ENCODE measurements at regions not wholly inside any gene's neighbourhood (a gene's known extent, or its start where the extent isn't known, plus 50 kb on each side); places are given as distances from the start of the nearest gene placed in this dataset.

GRCh38 chr16:9374061-9374460 is 282.6 kb downstream of the HAPSTR1 start:
- no peak for DNase-seq (ENCODE audit: low spot score)

DNA sequence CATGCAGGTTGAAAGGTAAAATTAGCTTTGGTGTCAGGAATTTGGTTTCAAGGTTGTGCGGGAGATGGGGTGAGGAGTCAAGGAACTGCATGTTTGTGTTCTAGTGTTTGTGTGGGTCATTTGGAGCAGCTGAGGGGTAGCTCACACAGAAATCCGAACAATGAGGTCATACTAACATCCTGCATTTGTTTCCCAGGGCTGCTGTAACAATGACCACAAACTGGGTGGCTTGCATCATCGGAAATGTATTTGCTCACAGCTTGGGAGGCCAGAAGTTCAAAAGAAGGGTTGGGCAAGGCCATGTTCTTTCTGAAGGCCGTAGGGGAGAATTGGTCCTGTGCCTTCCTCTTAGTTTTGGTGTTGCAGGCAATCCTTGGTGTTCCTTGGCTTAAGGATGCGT is 287.4 kb downstream of the HAPSTR1 start:
- no peak for DNase-seq (ENCODE audit: low spot score)

GRCh38 chr16:9380221-9380620 is 288.8 kb downstream of the HAPSTR1 start:
- no peak for DNase-seq (ENCODE audit: low spot score)

- DNase-seq (ENCODE audit: low spot score): no peak
Measured at GRCh38 chr16:9381399-9381798, 290.0 kb downstream of the HAPSTR1 start.

GRCh38 chr16:9381905-9382304 is 290.5 kb downstream of the HAPSTR1 start:
- DNase-seq (ENCODE audit: low spot score): no peak

DNA sequence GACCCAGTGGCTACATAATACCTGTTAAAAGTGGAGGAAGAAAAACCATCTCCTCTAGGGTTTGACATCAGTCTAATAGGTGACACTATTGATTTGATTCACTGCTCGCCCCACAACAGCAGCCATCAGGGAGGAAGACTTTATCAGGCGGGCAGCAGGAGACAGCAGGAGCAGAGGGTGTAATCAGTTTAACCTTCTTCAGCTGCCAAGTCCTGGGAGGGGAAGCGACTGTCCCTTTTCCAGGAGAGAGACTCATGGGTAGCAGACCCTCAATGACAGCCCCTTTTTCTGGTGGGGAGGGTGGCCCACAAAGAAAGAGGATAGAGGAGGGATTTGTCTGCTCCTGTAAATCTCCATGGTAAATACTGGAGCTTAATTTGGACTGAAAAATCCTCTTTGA is 291.8 kb downstream of the HAPSTR1 start:
- DNase-seq (ENCODE audit: low spot score): no peak

- DNase-seq (ENCODE audit: low spot score): no peak
Measured at GRCh38 chr16:9384141-9384540, 292.7 kb downstream of the HAPSTR1 start.

GRCh38 chr16:9389543-9390207 is 298.2 kb downstream of the HAPSTR1 start:
- no peak for DNase-seq (ENCODE audit: low spot score)

DNA sequence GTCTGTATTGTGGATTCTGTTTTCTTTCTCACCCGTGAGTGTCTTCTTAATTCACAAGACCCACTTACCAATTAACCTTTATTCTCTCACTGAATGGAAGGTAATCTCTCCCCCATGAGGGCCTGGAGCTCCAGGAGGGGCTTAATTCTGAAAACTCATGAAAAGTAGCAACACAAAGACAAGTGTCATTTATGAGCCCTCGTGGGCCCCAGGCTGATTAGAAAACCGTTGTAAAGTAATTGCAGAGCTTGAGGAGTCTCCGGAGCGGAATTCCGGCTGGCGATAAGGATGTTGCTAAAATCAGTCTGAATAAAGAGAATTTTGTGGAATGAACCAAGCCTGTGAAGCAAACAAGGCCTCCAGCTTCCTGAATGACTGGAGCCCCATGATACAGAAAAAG is 301.5 kb downstream of the HAPSTR1 start:
- no peak for DNase-seq (ENCODE audit: low spot score)

- no peak for DNase-seq (ENCODE audit: low spot score)
Measured at GRCh38 chr16:9393591-9393990, 302.1 kb downstream of the HAPSTR1 start.

DNA sequence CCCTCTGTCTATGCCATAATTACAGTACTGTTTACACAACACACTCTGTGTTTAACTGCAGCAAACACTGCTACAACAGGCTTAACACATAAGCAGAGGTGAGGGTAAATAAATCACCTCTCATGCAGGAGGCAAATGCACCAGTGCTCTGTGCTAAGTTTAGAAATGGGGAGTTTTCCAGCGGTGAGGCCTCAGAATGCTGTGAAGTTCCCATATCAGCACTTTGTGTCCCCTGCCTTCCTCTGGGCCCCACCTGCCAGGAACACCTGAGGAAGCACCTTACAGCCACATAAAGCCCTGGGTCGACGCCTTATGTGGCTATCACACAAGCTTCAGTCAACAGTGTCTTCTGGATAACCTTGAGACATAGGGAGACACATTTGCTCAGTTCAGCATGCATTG is 304.5 kb downstream of the HAPSTR1 start:
- DNase-seq (ENCODE audit: low spot score): no peak

DNA sequence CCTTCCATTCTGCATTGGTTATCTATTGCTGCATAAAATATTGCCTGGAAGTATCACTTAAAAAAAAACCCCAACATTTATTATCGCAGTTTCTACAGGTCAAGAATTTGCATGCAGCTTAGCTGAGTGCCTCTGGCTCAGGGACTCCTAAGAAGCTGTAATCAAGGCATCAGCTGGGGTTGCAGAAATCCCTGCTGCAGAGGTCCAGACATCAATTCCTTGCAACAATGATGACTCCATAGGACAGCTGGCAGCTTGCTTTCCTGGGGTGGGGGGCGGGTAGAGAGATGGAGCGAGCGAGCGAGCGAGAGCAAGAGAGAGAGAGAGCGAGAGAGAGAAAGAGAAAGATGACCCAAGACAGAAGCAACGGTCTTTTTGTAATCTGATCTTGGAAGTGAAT is 308.1 kb downstream of the HAPSTR1 start:
- DNase-seq (ENCODE audit: low spot score): no peak

DNA sequence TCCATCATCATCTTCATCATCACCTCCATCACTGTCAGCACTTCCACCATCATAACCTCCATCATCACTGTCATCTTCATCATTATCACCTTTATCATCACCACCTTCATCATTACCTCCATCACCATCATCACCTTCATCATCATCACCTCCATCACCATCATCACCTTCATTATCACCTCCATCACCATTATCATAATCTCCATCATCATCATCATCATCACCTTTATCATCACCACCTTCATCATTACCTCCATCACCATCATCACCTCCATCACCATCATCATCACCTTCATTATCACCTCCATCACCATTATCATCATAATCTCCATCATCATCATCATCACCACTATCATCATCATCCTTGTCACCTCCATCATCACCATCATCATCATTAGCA is 309.7 kb downstream of the HAPSTR1 start:
- no peak for DNase-seq (ENCODE audit: low spot score)

DNA sequence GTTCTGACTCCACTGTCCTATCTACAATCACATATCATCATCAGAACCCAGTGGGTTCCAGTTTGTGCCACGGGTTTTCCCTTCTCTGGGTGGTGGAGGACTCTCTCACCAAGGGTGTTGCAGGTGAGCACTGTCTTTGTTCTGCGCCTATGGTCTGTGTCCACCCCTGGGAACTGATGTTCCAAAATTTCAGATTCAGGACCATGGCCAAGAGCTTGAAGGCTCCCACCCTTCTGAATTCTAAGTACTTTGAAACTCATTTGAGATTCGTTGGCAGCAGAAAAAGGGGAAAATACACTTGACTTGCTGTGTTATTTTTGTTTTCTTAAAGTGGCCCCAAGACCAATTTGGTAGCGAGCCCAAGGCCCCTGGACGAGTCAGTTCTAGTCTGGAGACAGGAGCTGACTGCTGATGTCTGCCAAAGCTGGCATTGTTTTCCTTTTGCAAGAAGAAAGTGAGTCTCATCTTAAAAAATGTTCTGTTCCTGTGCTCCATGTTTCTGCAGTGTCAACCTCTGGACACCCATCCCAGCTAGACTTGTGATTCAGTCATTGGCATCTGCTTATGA is 310.9 kb downstream of the HAPSTR1 start:
- DNase-seq (ENCODE audit: low spot score): no peak

- no peak for DNase-seq (ENCODE audit: low spot score)
Measured at GRCh38 chr16:9404811-9405210, 313.4 kb downstream of the HAPSTR1 start.

GRCh38 chr16:9406038-9406712 is 314.7 kb downstream of the HAPSTR1 start:
- no peak for DNase-seq (ENCODE audit: low spot score)

DNA sequence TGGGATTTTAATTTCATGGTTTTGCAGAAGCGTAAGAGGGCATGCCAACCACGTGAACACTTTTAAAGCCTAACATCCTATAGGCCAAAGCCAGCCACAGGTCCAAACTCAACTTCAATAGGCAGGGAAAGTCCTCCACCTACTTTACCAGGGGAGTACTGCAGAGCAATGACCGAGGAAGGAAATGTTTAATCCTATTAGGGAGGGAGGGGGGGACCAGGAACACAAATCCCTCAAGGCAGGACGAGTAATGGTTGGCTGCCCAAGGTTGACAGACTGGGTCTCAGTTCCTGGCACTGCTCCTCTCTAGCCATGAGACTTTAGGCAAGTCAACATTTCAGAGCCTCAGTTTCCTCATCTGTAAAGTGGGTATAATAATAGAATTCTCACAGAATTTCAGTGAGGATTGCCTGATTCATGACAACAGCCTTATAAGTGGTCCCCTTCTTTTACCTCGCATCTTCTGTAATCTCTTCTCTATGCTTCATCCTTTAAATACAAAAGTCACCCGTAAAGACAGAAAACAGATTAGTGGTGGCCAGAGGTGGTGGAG is 315.8 kb downstream of the HAPSTR1 start:
- no peak for DNase-seq (ENCODE audit: low spot score)

DNA sequence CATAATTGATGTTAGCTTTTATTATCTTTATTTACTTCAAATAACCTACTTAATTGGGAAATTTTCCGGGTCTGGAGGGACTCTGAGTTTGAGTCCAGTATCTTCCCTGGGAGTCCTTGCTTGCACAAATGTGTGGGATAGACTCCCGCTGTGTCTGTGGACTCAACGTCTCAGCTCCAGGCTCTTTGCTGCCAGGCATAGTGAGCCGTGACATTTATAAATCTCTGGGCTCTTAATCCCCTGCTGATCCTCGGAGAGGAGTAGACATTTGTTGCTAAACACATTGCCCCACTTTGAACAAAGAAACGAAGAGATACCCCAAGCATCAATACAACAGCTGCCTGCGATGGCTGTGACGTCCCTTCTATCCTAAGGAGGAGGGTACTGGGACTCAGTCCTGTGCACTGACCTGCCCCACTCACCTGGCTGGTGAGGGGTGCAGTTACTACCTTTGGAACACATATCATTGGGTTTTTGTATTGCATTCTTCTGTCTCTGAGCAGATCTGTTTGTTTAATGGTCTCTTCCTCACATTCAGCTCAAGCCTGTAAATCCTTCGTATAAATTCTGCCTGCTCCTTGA is 316.9 kb downstream of the HAPSTR1 start:
- DNase-seq (ENCODE audit: low spot score): no peak

DNA sequence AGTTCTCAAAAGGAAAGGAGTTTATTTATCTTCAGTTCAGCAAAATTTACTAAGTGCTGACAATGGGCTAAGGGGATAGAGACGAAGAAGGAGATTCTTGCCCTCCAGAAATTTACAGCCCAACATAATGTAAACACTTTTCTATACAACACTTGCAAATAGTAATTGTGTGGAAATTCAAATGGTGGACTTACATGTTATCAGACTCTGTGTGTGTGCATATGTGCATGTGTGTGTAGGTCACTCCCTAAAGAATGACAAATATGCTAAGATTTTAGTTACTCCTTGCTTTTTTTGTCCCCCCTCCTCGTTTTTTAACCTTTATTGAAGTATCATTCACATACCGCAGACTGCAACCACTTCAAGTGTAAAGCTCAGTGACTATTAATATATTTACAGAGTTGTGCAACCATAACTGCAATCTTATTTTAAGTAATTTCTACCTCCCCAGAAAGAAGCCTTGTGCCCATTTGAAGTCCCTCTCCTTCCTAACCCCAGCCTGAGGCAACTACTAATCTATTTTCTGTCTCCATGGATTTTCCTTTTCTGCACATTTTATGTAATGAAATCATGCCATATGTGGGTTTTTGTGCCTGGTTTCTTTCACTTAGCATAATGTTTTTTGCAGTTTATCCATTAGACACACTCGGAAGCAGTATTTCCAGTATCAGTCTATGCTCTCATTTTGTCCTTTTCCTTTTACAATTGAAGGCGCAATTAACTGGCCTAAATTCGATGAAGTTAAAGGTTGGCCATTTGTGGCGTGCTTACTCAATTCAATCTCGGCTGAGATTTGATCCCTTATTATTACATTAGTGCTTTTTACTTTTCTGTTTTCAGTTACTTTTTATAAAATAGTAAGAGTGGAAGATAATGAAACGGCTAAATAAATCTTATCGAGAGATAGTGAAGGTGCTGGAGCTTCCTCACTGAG is 318.4 kb downstream of the HAPSTR1 start:
- no peak for DNase-seq (ENCODE audit: low spot score)

DNA sequence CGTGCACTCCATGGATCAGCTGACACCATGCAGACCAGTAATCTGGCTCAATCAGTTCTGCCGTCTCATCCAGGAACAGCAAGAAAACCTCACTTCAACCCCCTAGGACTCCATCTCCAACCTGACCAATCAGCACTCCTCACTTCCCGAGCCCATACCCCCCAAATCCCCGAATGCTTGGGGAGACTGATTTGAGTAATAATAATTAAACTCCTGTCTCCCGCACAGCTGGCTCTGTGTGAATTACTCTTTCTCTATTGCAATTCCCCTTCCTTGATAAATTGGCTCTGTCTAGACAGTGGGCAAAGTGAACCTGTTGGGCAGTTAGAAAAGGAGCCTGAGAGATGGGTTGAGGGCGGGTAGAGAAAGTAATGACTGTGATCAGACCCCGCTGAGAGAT is 320.0 kb downstream of the HAPSTR1 start:
- DNase-seq (ENCODE audit: low spot score): no peak

DNA sequence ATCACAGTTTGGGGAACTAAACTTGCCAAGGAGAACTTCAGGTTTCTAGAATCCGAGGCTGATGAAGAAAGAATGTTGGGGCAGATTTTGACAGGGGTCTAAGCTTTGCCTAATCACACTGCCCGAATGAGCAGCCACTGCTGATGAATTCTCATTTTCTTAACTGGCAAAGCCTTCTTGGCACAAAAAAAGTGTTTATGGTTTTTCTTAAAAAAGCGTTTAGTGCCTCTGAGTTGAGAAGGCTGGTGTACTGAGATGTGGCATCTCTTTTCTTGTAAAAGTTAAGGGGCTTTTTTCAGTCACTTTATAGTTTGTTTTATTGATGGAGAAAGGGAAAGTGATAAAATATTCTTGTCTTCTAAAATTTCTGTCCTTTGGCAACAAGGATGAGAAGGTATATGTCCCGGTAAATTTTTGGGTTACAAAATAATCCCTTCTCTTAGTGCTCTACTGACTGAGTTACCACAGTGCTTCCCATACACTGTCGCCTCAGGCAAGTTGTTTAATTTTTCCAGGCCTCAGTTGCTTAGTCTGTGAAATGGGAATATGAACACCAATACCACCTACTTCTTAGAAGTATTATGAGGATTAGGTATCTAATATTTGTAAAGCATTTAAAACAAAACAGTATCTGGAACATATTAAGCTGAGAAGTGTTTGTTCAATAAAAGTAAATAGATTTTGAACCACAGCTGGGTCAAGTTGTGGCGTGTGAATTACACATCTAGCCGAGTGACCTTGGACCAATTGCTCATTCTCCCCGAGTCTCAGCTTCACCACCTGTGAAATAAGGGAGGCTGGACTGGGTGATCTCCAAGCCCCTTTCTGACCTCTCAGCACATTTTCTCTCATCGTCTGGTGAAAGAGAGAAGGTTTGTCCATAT is 320.8 kb downstream of the HAPSTR1 start:
- DNase-seq (ENCODE audit: low spot score): no peak
